Dermis microvascular lymphatic vessel endothelial cell (primary cell): ENCODE measurements at regions not wholly inside any gene's neighbourhood (a gene's known extent, or its start where the extent isn't known, plus 50 kb on each side); places are given as distances from the start of the nearest gene placed in this dataset.
"Not testable (repeated sequence)": the region's sequence is repeated elsewhere in the genome, so short reads cannot be mapped to it uniquely, and the experiment has no call there.

Experiments
- DNase-seq, 2 donors: peaks; one replicate each; pipeline versions ENCODE4 v3.0.0 to v3.0.0-alpha.2; 2010; ENCODE audit warnings: low read depth in 2 of 2

- no peak for DNase-seq
Measured at GRCh38 chr20:11976966-11977365, 59.3 kb downstream of the BTBD3 start.

- DNase-seq = no peak
Measured at GRCh38 chr20:11978496-11978895, 60.8 kb downstream of the BTBD3 start.

GRCh38 chr20:11979306-11979990, 61.8 kb downstream of the BTBD3 start:
- no peak for DNase-seq

GRCh38 chr20:11980263-11980662, 62.6 kb downstream of the BTBD3 start:
- no peak for DNase-seq

- DNase-seq = no peak
Measured at GRCh38 chr20:11981366-11981947, 63.8 kb downstream of the BTBD3 start.

- DNase-seq = no peak
Measured at GRCh38 chr20:11982289-11982954, 64.7 kb downstream of the BTBD3 start.

GRCh38 chr20:11982955-11983470, 65.3 kb downstream of the BTBD3 start:
- DNase-seq = no peak

- DNase-seq = no peak
Measured at GRCh38 chr20:11986954-11987353, 69.3 kb downstream of the BTBD3 start.

- DNase-seq = no peak
Measured at GRCh38 chr20:11987526-11987925, 69.8 kb downstream of the BTBD3 start.

GRCh38 chr20:11989018-11989771, 71.5 kb downstream of the BTBD3 start:
- DNase-seq = no peak

GRCh38 chr20:11992426-11992825, 74.7 kb downstream of the BTBD3 start:
- DNase-seq = no peak

- no peak for DNase-seq
Measured at GRCh38 chr20:11993886-11994461, 76.3 kb downstream of the BTBD3 start.

GRCh38 chr20:11995805-11996567, 78.3 kb downstream of the BTBD3 start:
- DNase-seq = no peak

- DNase-seq = not testable (repeated sequence)
Measured at GRCh38 chr20:12004776-12005175, 87.1 kb downstream of the BTBD3 start.

GRCh38 chr20:12012241-12013222, 94.8 kb downstream of the BTBD3 start:
- peak; percentile 31 to 62 for DNase-seq

GRCh38 chr20:12014276-12014675, 96.6 kb downstream of the BTBD3 start:
- DNase-seq = no peak

- DNase-seq = no peak
Measured at GRCh38 chr20:12014736-12015135, 97.0 kb downstream of the BTBD3 start.

- no peak for DNase-seq
Measured at GRCh38 chr20:12016291-12016690, 98.6 kb downstream of the BTBD3 start.

GRCh38 chr20:12019715-12020114, 102.0 kb downstream of the BTBD3 start:
- peak in 1 of 2 donors; percentile 2 for DNase-seq

GRCh38 chr20:12020846-12021245, 103.2 kb downstream of the BTBD3 start:
- DNase-seq = no peak
